WTC11 (cell line): ENCODE measurements at regions not wholly inside any gene's neighbourhood (a gene's known extent, or its start where the extent isn't known, plus 50 kb on each side); places are given as distances from the start of the nearest gene placed in this dataset.

Experiments
- ATAC-seq: fragments of 200-7000 bp; cut with Tn5 transposase; 2 replicates; pipeline ENCODE4 v1.10.0; 2021; ENCODE audit warnings: mild to moderate bottlenecking, moderate library complexity
- CTCF ChIA-PET: fragments of 300-600 bp; sonication (Branson Sonifier 250); formaldehyde crosslinking; loops from one replicate; lab custom pipeline; 2021; ENCODE audit warnings: antibody characterized with exemption; lab: Charles Lee
- POLR2A ChIA-PET: fragments of 350-600 bp; sonication (Branson Sonifier 250); formaldehyde crosslinking; loops from one replicate; lab custom pipeline; 2021; ENCODE audit warnings: antibody characterized with exemption; lab: Charles Lee
- DNase-seq: peaks from one replicate; pipeline ENCODE4 v3.0.0; 2021; ENCODE audit warnings: low spot score
- H3K27ac Mint-ChIP-seq: 2 replicates; pipeline ENCODE4 v1.8.0; 2021; ENCODE audit warnings: mixed read lengths
- H3K27me3 Mint-ChIP-seq: 2 replicates; pipeline ENCODE4 v1.8.0; 2021; ENCODE audit warnings: low read depth, mild to moderate bottlenecking, moderate library complexity, mixed read lengths
- H3K36me3 Mint-ChIP-seq: 2 replicates; pipeline ENCODE4 v1.8.0; 2021; ENCODE audit warnings: mixed read lengths
- H3K4me1 Mint-ChIP-seq: 2 replicates; pipeline ENCODE4 v1.8.0; 2022; ENCODE audit warnings: mixed read lengths
- H3K4me3 Mint-ChIP-seq: 2 replicates; pipeline ENCODE4 v1.8.0; 2021; ENCODE audit warnings: mild to moderate bottlenecking, moderate library complexity, mixed read lengths
- H3K9me3 Mint-ChIP-seq: 2 replicates; pipeline ENCODE4 v1.8.0; 2021; ENCODE audit warnings: mixed read lengths
- E2F1 ChIP-seq: sonication (generic); formaldehyde crosslinking; IDR thresholded peaks from 2 replicates; pipeline ENCODE4 v1.8.0; 2022; ENCODE audit warnings: mild to moderate bottlenecking, missing genetic modification reagents
- ELF4 ChIP-seq: sonication (generic); formaldehyde crosslinking; IDR thresholded peaks from 2 replicates; pipeline ENCODE4 v1.8.1; 2022; ENCODE audit warnings: low read depth, mild to moderate bottlenecking, moderate library complexity, missing genetic modification reagents
- EMX1 ChIP-seq: fragments of 250-450 bp; sonication (Bioruptor Pico); IDR thresholded peaks from 2 replicates; pipeline ENCODE4 v1.8.0; 2021; ENCODE audit warnings: mild to moderate bottlenecking
- FOXJ3 ChIP-seq: sonication (generic); formaldehyde crosslinking; IDR thresholded peaks from 2 replicates; pipeline ENCODE4 v1.9.0; 2021; ENCODE audit warnings: missing genetic modification reagents, mild to moderate bottlenecking, borderline replicate concordance
- FOXK1 ChIP-seq: sonication (generic); formaldehyde crosslinking; IDR thresholded peaks from 2 replicates; pipeline ENCODE4 v1.8.0; 2022; ENCODE audit warnings: mild to moderate bottlenecking, moderate library complexity, missing genetic modification reagents
- GRHL2 ChIP-seq: fragments of 250-450 bp; sonication (Bioruptor Pico); IDR thresholded peaks from 2 replicates; pipeline ENCODE4 v1.8.0; 2022; ENCODE audit warnings: mild to moderate bottlenecking, moderate library complexity; ENCODE audit not compliant: insufficient replicate concordance, severe bottlenecking
- JAZF1 ChIP-seq: fragments of 250-450 bp; sonication (Bioruptor Pico); IDR thresholded peaks from 2 replicates; pipeline ENCODE4 v1.9.0; 2021; ENCODE audit warnings: moderate library complexity, mild to moderate bottlenecking, inconsistent platforms
- KAT7 ChIP-seq: sonication (generic); formaldehyde crosslinking; IDR thresholded peaks from 2 replicates; pipeline ENCODE4 v1.8.1; 2023; ENCODE audit warnings: missing genetic modification reagents, mild to moderate bottlenecking, borderline replicate concordance
- NR3C1 ChIP-seq: sonication (generic); formaldehyde crosslinking; conservative IDR thresholded peaks from 2 replicates; pipeline ENCODE4 v1.8.1; 2023; ENCODE audit warnings: low read depth, mild to moderate bottlenecking, missing genetic modification reagents
- PRRX2 ChIP-seq: fragments of 250-450 bp; sonication (Bioruptor Pico); IDR thresholded peaks from 2 replicates; pipeline ENCODE4 v1.8.0; 2021; ENCODE audit warnings: mild to moderate bottlenecking
- TEAD4 ChIP-seq: sonication (generic); formaldehyde crosslinking; IDR thresholded peaks from 2 replicates; pipeline ENCODE4 v1.8.0; 2022; ENCODE audit warnings: mild to moderate bottlenecking, missing genetic modification reagents
- TP53 ChIP-seq: sonication (generic); formaldehyde crosslinking; IDR thresholded peaks from 2 replicates; pipeline ENCODE4 v1.8.1; 2023; ENCODE audit warnings: mild to moderate bottlenecking, missing genetic modification reagents
- USF1 ChIP-seq: sonication (generic); formaldehyde crosslinking; IDR thresholded peaks from 2 replicates; pipeline ENCODE4 v1.8.0; 2022; ENCODE audit warnings: mild to moderate bottlenecking, missing genetic modification reagents
- ZBTB43 ChIP-seq: sonication (generic); formaldehyde crosslinking; IDR thresholded peaks from 2 replicates; pipeline ENCODE4 v1.8.1; 2023; ENCODE audit warnings: mild to moderate bottlenecking, missing genetic modification reagents
- ZMAT4 ChIP-seq: fragments of 250-450 bp; sonication (Bioruptor Pico); IDR thresholded peaks from 2 replicates; pipeline ENCODE4 v1.9.0; 2021; ENCODE audit warnings: mild to moderate bottlenecking
- ZNF396 ChIP-seq: fragments of 250-450 bp; sonication (Bioruptor Pico); IDR thresholded peaks from 2 replicates; pipeline ENCODE4 v1.8.0; 2021; ENCODE audit warnings: mild to moderate bottlenecking, moderate library complexity, borderline replicate concordance
- ZNF423 ChIP-seq: fragments of 250-450 bp; sonication (Bioruptor Pico); IDR thresholded peaks from 2 replicates; pipeline ENCODE4 v2.1.2; 2022; ENCODE audit warnings: mild to moderate bottlenecking, moderate library complexity
- ZSCAN18 ChIP-seq: fragments of 250-450 bp; sonication (Bioruptor Pico); IDR thresholded peaks from 2 replicates; pipeline ENCODE4 v2.1.2; 2022; ENCODE audit warnings: mild to moderate bottlenecking, moderate library complexity
- TF ChIP-seq, protein P1 (sequence below): fragments of 250-450 bp; sonication (Bioruptor Pico); IDR thresholded peaks from 2 replicates; pipeline ENCODE4 v1.9.0; 2021; ENCODE audit warnings: mild to moderate bottlenecking, borderline replicate concordance
- TF ChIP-seq, protein P2 (sequence below): sonication (generic); formaldehyde crosslinking; IDR thresholded peaks from 2 replicates; pipeline ENCODE4 v1.8.0; 2022; ENCODE audit warnings: missing genetic modification reagents

GRCh38 chr1:199804526-199804925, 223.0 kb upstream of the NR5A2 start:
- TF ChIP-seq ELF4 (CRISPR knock-in tag) (no peak), USF1 (no peak), GRHL2 (CRISPR knock-in tag) (no peak), TP53 (CRISPR knock-in tag) (no peak), ZNF423 (CRISPR knock-in tag) (no peak), NR3C1 (no peak), ZNF396 (no peak), TEAD4 (CRISPR knock-in tag) (no peak), E2F1 (no peak), PRRX2 (CRISPR knock-in tag) (no peak), EMX1 (CRISPR knock-in tag) (no peak), KAT7 (CRISPR knock-in tag) (no peak), FOXK1 (CRISPR knock-in tag) (no peak), ZSCAN18 (CRISPR knock-in tag) (no peak), ZMAT4 (no peak), FOXJ3 (CRISPR knock-in tag) (no peak), JAZF1 (no peak), ZBTB43 (no peak)
- TF ChIP-seq, protein P1, sequence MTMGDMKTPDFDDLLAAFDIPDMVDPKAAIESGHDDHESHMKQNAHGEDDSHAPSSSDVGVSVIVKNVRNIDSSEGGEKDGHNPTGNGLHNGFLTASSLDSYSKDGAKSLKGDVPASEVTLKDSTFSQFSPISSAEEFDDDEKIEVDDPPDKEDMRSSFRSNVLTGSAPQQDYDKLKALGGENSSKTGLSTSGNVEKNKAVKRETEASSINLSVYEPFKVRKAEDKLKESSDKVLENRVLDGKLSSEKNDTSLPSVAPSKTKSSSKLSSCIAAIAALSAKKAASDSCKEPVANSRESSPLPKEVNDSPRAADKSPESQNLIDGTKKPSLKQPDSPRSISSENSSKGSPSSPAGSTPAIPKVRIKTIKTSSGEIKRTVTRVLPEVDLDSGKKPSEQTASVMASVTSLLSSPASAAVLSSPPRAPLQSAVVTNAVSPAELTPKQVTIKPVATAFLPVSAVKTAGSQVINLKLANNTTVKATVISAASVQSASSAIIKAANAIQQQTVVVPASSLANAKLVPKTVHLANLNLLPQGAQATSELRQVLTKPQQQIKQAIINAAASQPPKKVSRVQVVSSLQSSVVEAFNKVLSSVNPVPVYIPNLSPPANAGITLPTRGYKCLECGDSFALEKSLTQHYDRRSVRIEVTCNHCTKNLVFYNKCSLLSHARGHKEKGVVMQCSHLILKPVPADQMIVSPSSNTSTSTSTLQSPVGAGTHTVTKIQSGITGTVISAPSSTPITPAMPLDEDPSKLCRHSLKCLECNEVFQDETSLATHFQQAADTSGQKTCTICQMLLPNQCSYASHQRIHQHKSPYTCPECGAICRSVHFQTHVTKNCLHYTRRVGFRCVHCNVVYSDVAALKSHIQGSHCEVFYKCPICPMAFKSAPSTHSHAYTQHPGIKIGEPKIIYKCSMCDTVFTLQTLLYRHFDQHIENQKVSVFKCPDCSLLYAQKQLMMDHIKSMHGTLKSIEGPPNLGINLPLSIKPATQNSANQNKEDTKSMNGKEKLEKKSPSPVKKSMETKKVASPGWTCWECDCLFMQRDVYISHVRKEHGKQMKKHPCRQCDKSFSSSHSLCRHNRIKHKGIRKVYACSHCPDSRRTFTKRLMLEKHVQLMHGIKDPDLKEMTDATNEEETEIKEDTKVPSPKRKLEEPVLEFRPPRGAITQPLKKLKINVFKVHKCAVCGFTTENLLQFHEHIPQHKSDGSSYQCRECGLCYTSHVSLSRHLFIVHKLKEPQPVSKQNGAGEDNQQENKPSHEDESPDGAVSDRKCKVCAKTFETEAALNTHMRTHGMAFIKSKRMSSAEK = no peak
- TF ChIP-seq, protein P2, sequence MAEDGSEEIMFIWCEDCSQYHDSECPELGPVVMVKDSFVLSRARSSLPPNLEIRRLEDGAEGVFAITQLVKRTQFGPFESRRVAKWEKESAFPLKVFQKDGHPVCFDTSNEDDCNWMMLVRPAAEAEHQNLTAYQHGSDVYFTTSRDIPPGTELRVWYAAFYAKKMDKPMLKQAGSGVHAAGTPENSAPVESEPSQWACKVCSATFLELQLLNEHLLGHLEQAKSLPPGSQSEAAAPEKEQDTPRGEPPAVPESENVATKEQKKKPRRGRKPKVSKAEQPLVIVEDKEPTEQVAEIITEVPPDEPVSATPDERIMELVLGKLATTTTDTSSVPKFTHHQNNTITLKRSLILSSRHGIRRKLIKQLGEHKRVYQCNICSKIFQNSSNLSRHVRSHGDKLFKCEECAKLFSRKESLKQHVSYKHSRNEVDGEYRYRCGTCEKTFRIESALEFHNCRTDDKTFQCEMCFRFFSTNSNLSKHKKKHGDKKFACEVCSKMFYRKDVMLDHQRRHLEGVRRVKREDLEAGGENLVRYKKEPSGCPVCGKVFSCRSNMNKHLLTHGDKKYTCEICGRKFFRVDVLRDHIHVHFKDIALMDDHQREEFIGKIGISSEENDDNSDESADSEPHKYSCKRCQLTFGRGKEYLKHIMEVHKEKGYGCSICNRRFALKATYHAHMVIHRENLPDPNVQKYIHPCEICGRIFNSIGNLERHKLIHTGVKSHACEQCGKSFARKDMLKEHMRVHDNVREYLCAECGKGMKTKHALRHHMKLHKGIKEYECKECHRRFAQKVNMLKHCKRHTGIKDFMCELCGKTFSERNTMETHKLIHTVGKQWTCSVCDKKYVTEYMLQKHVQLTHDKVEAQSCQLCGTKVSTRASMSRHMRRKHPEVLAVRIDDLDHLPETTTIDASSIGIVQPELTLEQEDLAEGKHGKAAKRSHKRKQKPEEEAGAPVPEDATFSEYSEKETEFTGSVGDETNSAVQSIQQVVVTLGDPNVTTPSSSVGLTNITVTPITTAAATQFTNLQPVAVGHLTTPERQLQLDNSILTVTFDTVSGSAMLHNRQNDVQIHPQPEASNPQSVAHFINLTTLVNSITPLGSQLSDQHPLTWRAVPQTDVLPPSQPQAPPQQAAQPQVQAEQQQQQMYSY (CRISPR knock-in tag) = no peak
- ATAC-seq (no peak), DNase-seq (no peak)
- H3K36me3 Mint-ChIP-seq = no peaks in the 10 kb centered on the region
- CTCF ChIA-PET = no interaction called here
- no peaks in the 10 kb centered on the region for H3K27me3 Mint-ChIP-seq
- no peak overlapping the region for H3K27ac Mint-ChIP-seq
- H3K4me3 Mint-ChIP-seq = no peak overlapping the region
- H3K4me1 Mint-ChIP-seq = peaks cover 20% of the 10 kb centered on the region
- H3K9me3 Mint-ChIP-seq = no peaks in the 10 kb centered on the region
- POLR2A ChIA-PET = no interaction called here
